ENCODE measurements at regions not wholly inside any gene's neighbourhood (a gene's known extent, or its start where the extent isn't known, plus 50 kb on each side); places are given as distances from the start of the nearest gene placed in this dataset.
"Not testable (repeated sequence)": the region's sequence is repeated elsewhere in the genome, so short reads cannot be mapped to it uniquely, and the experiment has no call there.

- H3K79me2 ChIP-seq (ENCODE audit: insufficient read depth, low read depth, low read length) = no peaks in the 10 kb centered on the region
- ChIA-PET CTCF (ENCODE audit: unreplicated experiment) (no interaction called here), POLR2A (no interaction called here)
- no peaks in the 10 kb centered on the region for H4K20me1 ChIP-seq (ENCODE audit: insufficient read depth, low read length)
- no peak overlapping the region for H3K27ac ChIP-seq (ENCODE audit: low read depth, low read length, poor library complexity, severe bottlenecking)
- no peak overlapping the region for H3K4me3 ChIP-seq (ENCODE audit: low read depth, low read length, poor library complexity, severe bottlenecking)
- H3K4me2 ChIP-seq (ENCODE audit: low read length) = no peak overlapping the region
- no peak for DNase-seq (ENCODE audit: low spot score)
- no peaks in the 10 kb centered on the region for H3K9me2 ChIP-seq (ENCODE audit: insufficient read depth, low read length)
- no peak overlapping the region for H2AFZ ChIP-seq (ENCODE audit: low read length)
- no peaks in the 10 kb centered on the region for H3K9me3 ChIP-seq (ENCODE audit: low read length)
- TF ChIP-seq EZH2phosphoT487 (IDR thresholded peaks at IDR 0.05; ENCODE audit: borderline replicate concordance, low read depth, low read length) (no peak), CTCF (conservative IDR thresholded peaks at IDR 0.05; ENCODE audit: low read length) (no peak)
- H3K36me3 ChIP-seq (ENCODE audit: insufficient read depth, low read length) = no peaks in the 10 kb centered on the region
- no TSS peak for BruUV-seq (replicated peaks)
- H3K4me1 ChIP-seq (ENCODE audit: insufficient read depth, low read length, poor library complexity, severe bottlenecking) = peaks cover 12% of the 10 kb centered on the region
- intact Hi-C loops (cut with micrococcal nuclease; ENCODE audit: unreplicated experiment) = no loop called here
These were observed 93.7 kb upstream of the DPH5 start for GRCh38 chr1:101119289-101119688.

- DNase-seq (ENCODE audit: low spot score) = no peak
- H3K4me3 ChIP-seq (ENCODE audit: low read depth, low read length, poor library complexity, severe bottlenecking) = no peak overlapping the region
- no peaks in the 10 kb centered on the region for H4K20me1 ChIP-seq (ENCODE audit: insufficient read depth, low read length)
- intact Hi-C loops (cut with micrococcal nuclease; ENCODE audit: unreplicated experiment) = no loop called here
- no peaks in the 10 kb centered on the region for H3K36me3 ChIP-seq (ENCODE audit: insufficient read depth, low read length)
- H3K9me2 ChIP-seq (ENCODE audit: insufficient read depth, low read length) = no peaks in the 10 kb centered on the region
- peaks cover 12% of the 10 kb centered on the region for H3K4me1 ChIP-seq (ENCODE audit: insufficient read depth, low read length, poor library complexity, severe bottlenecking)
- TF ChIP-seq CTCF (conservative IDR thresholded peaks at IDR 0.05; ENCODE audit: low read length) (no peak), EZH2phosphoT487 (IDR thresholded peaks at IDR 0.05; ENCODE audit: borderline replicate concordance, low read depth, low read length) (no peak)
- H2AFZ ChIP-seq (ENCODE audit: low read length) = no peak overlapping the region
- POLR2A ChIA-PET = interaction anchor here (0.6 to 1.6 kb wide), 4 partner anchors 16 to 93 kb away, joined by 3 to 6 read pairs (median 5); no protein-coding TSS in a partner anchor
- H3K9me3 ChIP-seq (ENCODE audit: low read length) = no peaks in the 10 kb centered on the region
- no peak overlapping the region for H3K27ac ChIP-seq (ENCODE audit: low read depth, low read length, poor library complexity, severe bottlenecking)
- H3K79me2 ChIP-seq (ENCODE audit: insufficient read depth, low read depth, low read length) = no peaks in the 10 kb centered on the region
- H3K4me2 ChIP-seq (ENCODE audit: low read length) = no peak overlapping the region
- BruUV-seq (replicated peaks) = no TSS peak
- CTCF ChIA-PET (ENCODE audit: unreplicated experiment) = no interaction called here
These were observed 90.4 kb upstream of the DPH5 start for GRCh38 chr1:101116006-101116405.

DNA sequence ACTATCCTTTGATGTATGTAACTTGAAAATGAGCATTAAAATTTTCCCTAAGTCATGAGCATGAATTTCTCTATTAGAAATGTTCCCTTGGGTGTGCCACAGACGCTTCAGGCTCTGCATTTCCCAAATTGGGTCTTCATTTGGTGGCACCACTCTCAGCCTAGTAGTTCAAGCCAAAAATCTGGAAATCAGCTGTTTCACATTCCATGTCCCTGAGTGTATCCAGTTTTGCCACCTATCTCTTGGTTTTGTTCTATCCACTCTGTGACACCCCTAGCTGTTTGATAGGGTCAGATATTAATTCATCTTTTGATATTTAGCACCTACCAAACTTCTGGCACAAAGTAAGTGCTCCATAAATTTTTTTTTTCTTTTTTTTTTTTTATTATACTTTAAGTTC is 89.5 kb upstream of the DPH5 start:
- no peaks in the 10 kb centered on the region for H3K9me3 ChIP-seq (ENCODE audit: low read length)
- no peak for DNase-seq (ENCODE audit: low spot score)
- H2AFZ ChIP-seq (ENCODE audit: low read length) = no peak overlapping the region
- no TSS peak for BruUV-seq (replicated peaks)
- H3K9me2 ChIP-seq (ENCODE audit: insufficient read depth, low read length) = no peaks in the 10 kb centered on the region
- no peak overlapping the region for H3K4me2 ChIP-seq (ENCODE audit: low read length)
- no peaks in the 10 kb centered on the region for H3K79me2 ChIP-seq (ENCODE audit: insufficient read depth, low read depth, low read length)
- H3K27ac ChIP-seq (ENCODE audit: low read depth, low read length, poor library complexity, severe bottlenecking) = no peak overlapping the region
- no peaks in the 10 kb centered on the region for H3K36me3 ChIP-seq (ENCODE audit: insufficient read depth, low read length)
- intact Hi-C loops (cut with micrococcal nuclease; ENCODE audit: unreplicated experiment) = no loop called here
- peaks cover 12% of the 10 kb centered on the region for H3K4me1 ChIP-seq (ENCODE audit: insufficient read depth, low read length, poor library complexity, severe bottlenecking)
- ChIA-PET CTCF (ENCODE audit: unreplicated experiment) (no interaction called here), POLR2A (interaction anchor here (1.6 kb wide), 1 partner anchor 17 kb away, joined by 6 read pairs; no protein-coding TSS in a partner anchor)
- no peak overlapping the region for H3K4me3 ChIP-seq (ENCODE audit: low read depth, low read length, poor library complexity, severe bottlenecking)
- TF ChIP-seq EZH2phosphoT487 (IDR thresholded peaks at IDR 0.05; ENCODE audit: borderline replicate concordance, low read depth, low read length) (no peak), CTCF (conservative IDR thresholded peaks at IDR 0.05; ENCODE audit: low read length) (no peak)
- H4K20me1 ChIP-seq (ENCODE audit: insufficient read depth, low read length) = no peaks in the 10 kb centered on the region

DNA sequence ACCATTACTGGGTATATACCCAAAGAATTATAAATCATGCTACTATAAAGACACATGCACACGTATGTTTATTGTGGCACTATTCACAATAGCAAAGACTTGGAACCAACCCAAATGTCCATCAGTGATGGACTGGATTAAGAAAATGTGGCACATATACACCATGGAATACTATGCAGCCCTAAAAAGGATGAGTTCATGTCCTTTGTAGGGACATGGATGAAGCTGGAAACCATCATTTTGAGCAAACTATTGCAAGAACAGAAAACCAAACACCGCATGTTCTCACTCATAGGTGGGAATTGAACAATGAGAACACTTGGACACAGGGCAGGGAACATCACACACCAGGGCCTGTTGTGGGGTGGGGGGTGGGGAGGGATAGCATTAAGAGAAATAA is 88.5 kb upstream of the DPH5 start:
- POLR2A ChIA-PET; H3K79me2 ChIP-seq (ENCODE audit: insufficient read depth, low read depth, low read length); H3K36me3 ChIP-seq (ENCODE audit: insufficient read depth, low read length); H3K9me2 ChIP-seq (ENCODE audit: insufficient read depth, low read length); intact Hi-C loops (cut with micrococcal nuclease; ENCODE audit: unreplicated experiment); H3K9me3 ChIP-seq (ENCODE audit: low read length); DNase-seq (ENCODE audit: low spot score); H3K4me3 ChIP-seq (ENCODE audit: low read depth, low read length, poor library complexity, severe bottlenecking); H3K27ac ChIP-seq (ENCODE audit: low read depth, low read length, poor library complexity, severe bottlenecking); BruUV-seq (replicated peaks); H4K20me1 ChIP-seq (ENCODE audit: insufficient read depth, low read length); H2AFZ ChIP-seq (ENCODE audit: low read length); CTCF ChIA-PET (ENCODE audit: unreplicated experiment); H3K4me2 ChIP-seq (ENCODE audit: low read length): not testable (repeated sequence)
- peaks cover 12% of the 10 kb centered on the region for H3K4me1 ChIP-seq (ENCODE audit: insufficient read depth, low read length, poor library complexity, severe bottlenecking)
